GM11168 (cell line): ENCODE measurements at regions not wholly inside any gene's neighbourhood (a gene's known extent, or its start where the extent isn't known, plus 50 kb on each side); places are given as distances from the start of the nearest gene placed in this dataset.

Source experiments
- in situ Hi-C: fragments of 300-500 bp; cut with MboI; formaldehyde crosslinking; loops from one replicate; pipeline ENCODE4 v1.12.0; 2022; ENCODE audit warnings: low sequenced_read_pairs; ENCODE audit not compliant: unreplicated experiment

GRCh38 chr4:160251522-160252170 is 1148.8 kb downstream of the RAPGEF2 start:
- in situ Hi-C loops, result no loop called here

GRCh38 chr4:160257318-160257717 is 1154.4 kb downstream of the RAPGEF2 start:
- in situ Hi-C loops, result no loop called here

- in situ Hi-C loops, result no loop called here
These were observed 1162.1 kb downstream of the RAPGEF2 start for GRCh38 chr4:160265014-160265413.

GRCh38 chr4:160265836-160266235 is 1163.0 kb downstream of the RAPGEF2 start:
- in situ Hi-C loops, result no loop called here

GRCh38 chr4:160276785-160277325 is 1174.0 kb downstream of the RAPGEF2 start:
- in situ Hi-C loops, result no loop called here

GRCh38 chr4:160283081-160283480 is 1180.2 kb downstream of the RAPGEF2 start:
- in situ Hi-C loops, result no loop called here

- in situ Hi-C loops, result no loop called here
These were observed 1181.6 kb downstream of the RAPGEF2 start for GRCh38 chr4:160284516-160284915.

GRCh38 chr4:160286051-160286450 is 1183.2 kb downstream of the RAPGEF2 start:
- in situ Hi-C loops, result no loop called here

GRCh38 chr4:160296476-160296875 is 1193.6 kb downstream of the RAPGEF2 start:
- in situ Hi-C loops, result no loop called here

GRCh38 chr4:160299177-160299576 is 1196.3 kb downstream of the RAPGEF2 start:
- in situ Hi-C loops, result no loop called here

- in situ Hi-C loops, result no loop called here
These were observed 1196.7 kb downstream of the RAPGEF2 start for GRCh38 chr4:160299608-160300007.

- in situ Hi-C loops, result no loop called here
These were observed 1213.2 kb downstream of the RAPGEF2 start for GRCh38 chr4:160316036-160316435.

GRCh38 chr4:160318567-160319220 is 1215.8 kb downstream of the RAPGEF2 start:
- in situ Hi-C loops, result no loop called here

- in situ Hi-C loops, result no loop called here
These were observed 1216.5 kb downstream of the RAPGEF2 start for GRCh38 chr4:160319221-160319867.

- in situ Hi-C loops, result no loop called here
These were observed 1217.0 kb downstream of the RAPGEF2 start for GRCh38 chr4:160319868-160320260.

GRCh38 chr4:160326110-160326509 is 1223.2 kb downstream of the RAPGEF2 start:
- in situ Hi-C loops, result no loop called here

- in situ Hi-C loops, result no loop called here
These were observed 1244.3 kb downstream of the RAPGEF2 start for GRCh38 chr4:160347197-160347596.

GRCh38 chr4:160350944-160351343 is 1248.1 kb downstream of the RAPGEF2 start:
- in situ Hi-C loops, result no loop called here

GRCh38 chr4:160352637-160353036 is 1249.8 kb downstream of the RAPGEF2 start:
- in situ Hi-C loops, result no loop called here

GRCh38 chr4:160353548-160353947 is 1250.7 kb downstream of the RAPGEF2 start:
- in situ Hi-C loops, result no loop called here

GRCh38 chr4:160362478-160362877 is 1259.6 kb downstream of the RAPGEF2 start:
- in situ Hi-C loops, result no loop called here
